ENCODE measurements at regions not wholly inside any gene's neighbourhood (a gene's known extent, or its start where the extent isn't known, plus 50 kb on each side); places are given as distances from the start of the nearest gene placed in this dataset.

- TF ChIP-seq EZH2 (IDR thresholded peaks at IDR 0.05; ENCODE audit: insufficient read depth, poor library complexity, severe bottlenecking) = no peak
- TF ChIP-seq EZH2phosphoT487 (IDR thresholded peaks at IDR 0.05; ENCODE audit: insufficient read depth, low read depth) = no peak
Measured at GRCh38 chr3:24780991-24781390, 286.3 kb upstream of the THRB start.

All from GM23248 (cell line).